ENCODE measurements at regions not wholly inside any gene's neighbourhood (a gene's known extent, or its start where the extent isn't known, plus 50 kb on each side); places are given as distances from the start of the nearest gene placed in this dataset.

GRCh38 chr13:106883976-106884375 lies 316.0 kb upstream of the ARGLU1 start:
- no peak for TF ChIP-seq ZNF280C (tag by site-specific recombination; IDR thresholded peaks at IDR 0.05)
- no peak for TF ChIP-seq ZNF513 (tag by site-specific recombination; IDR thresholded peaks at IDR 0.05)
- TF ChIP-seq ZNF501 (tag by site-specific recombination; IDR thresholded peaks at IDR 0.05): no peak
- no peak for TF ChIP-seq ZNF837 (tag by site-specific recombination; IDR thresholded peaks at IDR 0.05)
- TF ChIP-seq ZNF571 (tag by site-specific recombination; IDR thresholded peaks at IDR 0.05): no peak
- no peak for TF ChIP-seq ZBTB8A (tag by site-specific recombination; IDR thresholded peaks at IDR 0.05)
- no peak for TF ChIP-seq ZNF280D (tag by site-specific recombination; IDR thresholded peaks at IDR 0.05)
- no peak for TF ChIP-seq ZNF292 (tag by site-specific recombination; IDR thresholded peaks at IDR 0.05; ENCODE audit: borderline replicate concordance, low read depth)
- TF ChIP-seq BCL6B (tag by site-specific recombination; IDR thresholded peaks at IDR 0.05): no peak
- no peak for TF ChIP-seq ZNF544 (tag by site-specific recombination; IDR thresholded peaks at IDR 0.05)
- no peak for TF ChIP-seq ZNF449 (tag by site-specific recombination; IDR thresholded peaks at IDR 0.05)
- TF ChIP-seq ZNF132 (tag by site-specific recombination; IDR thresholded peaks at IDR 0.05; ENCODE audit: borderline replicate concordance): no peak
- TF ChIP-seq ZBTB17 (tag by site-specific recombination; IDR thresholded peaks at IDR 0.05): no peak
- TF ChIP-seq ZNF654 (tag by site-specific recombination; IDR thresholded peaks at IDR 0.05; ENCODE audit: low read depth): no peak
- no peak overlapping the region for H3K27ac ChIP-seq (ENCODE audit: extremely low read depth, low read depth, low read length)
- no peaks in the 10 kb centered on the region for H3K9me3 ChIP-seq (ENCODE audit: control insufficient read depth, insufficient read depth, low read depth, low read length)
- no peaks in the 10 kb centered on the region for H3K36me3 ChIP-seq (ENCODE audit: control insufficient read depth in 2 of 2, insufficient read depth in 1 of 2, low read length in 2 of 2)
- ChIA-PET CTCF (interaction anchor here (0.6 kb wide), 1 partner anchor 257 kb away, joined by 3 read pairs; no protein-coding TSS in a partner anchor), POLR2A (no interaction called here)
- no peaks in the 10 kb centered on the region for H3K4me1 ChIP-seq (ENCODE audit: control insufficient read depth, insufficient read depth, low read length)
- no peak overlapping the region for H3K4me3 ChIP-seq (ENCODE audit: low read depth, low read length)

GRCh38 chr13:106882246-106882645 lies 314.3 kb upstream of the ARGLU1 start:
- CTCF ChIA-PET: no interaction called here
- Histone ChIP-seq H3K27ac (ENCODE audit: extremely low read depth, low read depth, low read length) (no peak overlapping the region), H3K36me3 (ENCODE audit: control insufficient read depth in 2 of 2, insufficient read depth in 1 of 2, low read length in 2 of 2) (no peaks in the 10 kb centered on the region), H3K9me3 (ENCODE audit: control insufficient read depth, insufficient read depth, low read depth, low read length) (no peaks in the 10 kb centered on the region), H3K4me3 (ENCODE audit: low read depth, low read length) (no peak overlapping the region), H3K4me1 (ENCODE audit: control insufficient read depth, insufficient read depth, low read length) (no peaks in the 10 kb centered on the region)
- TF ChIP-seq ZNF670 (tag by site-specific recombination; IDR thresholded peaks at IDR 0.05; ENCODE audit: low read depth): no peak
- no peak for TF ChIP-seq ZNF10 (tag by site-specific recombination; IDR thresholded peaks at IDR 0.05)
- POLR2A ChIA-PET: no interaction called here
